ENCODE measurements at regions not wholly inside any gene's neighbourhood (a gene's known extent, or its start where the extent isn't known, plus 50 kb on each side); places are given as distances from the start of the nearest gene placed in this dataset.
"Not testable (repeated sequence)": the region's sequence is repeated elsewhere in the genome, so short reads cannot be mapped to it uniquely, and the experiment has no call there.

DNA sequence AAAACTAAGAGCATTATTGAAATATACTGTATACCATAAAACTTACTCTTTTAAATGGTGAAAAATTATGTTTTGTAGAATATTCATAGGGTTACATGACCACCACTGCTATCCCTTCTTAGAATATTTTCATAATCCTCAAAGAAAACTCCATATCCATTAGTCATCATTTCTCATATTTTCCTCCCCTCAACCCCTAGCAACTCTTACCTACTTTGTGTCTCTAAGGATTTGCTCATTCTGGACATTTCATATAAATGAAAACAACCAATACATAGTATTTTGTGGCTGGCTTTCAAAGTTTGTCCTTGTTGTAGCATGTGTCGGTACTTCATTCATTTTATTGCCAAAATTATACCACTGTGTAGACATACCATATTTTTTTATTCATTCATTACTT is 863.8 kb downstream of the KCNA4 start:
- peak; percentile 58 for DNase-seq

DNA sequence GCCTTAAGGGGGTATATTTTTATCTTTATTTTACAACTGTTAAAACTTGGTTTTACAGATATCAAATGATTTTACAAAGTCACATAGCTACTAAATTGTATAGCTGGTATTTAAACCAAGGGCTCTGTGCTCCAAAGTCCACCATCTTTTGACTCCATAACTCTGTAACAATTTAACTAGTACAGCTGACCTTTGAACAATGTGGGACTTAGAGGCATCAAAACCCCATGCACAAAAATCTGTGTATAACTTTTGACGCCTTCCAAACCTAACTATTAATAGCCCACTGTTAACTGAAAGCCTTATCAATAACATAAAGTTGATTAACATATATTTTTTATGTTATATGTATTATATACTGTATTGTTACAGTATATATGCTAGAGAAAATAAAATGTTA is 874.3 kb downstream of the KCNA4 start:
- not testable (repeated sequence) for DNase-seq

DNA sequence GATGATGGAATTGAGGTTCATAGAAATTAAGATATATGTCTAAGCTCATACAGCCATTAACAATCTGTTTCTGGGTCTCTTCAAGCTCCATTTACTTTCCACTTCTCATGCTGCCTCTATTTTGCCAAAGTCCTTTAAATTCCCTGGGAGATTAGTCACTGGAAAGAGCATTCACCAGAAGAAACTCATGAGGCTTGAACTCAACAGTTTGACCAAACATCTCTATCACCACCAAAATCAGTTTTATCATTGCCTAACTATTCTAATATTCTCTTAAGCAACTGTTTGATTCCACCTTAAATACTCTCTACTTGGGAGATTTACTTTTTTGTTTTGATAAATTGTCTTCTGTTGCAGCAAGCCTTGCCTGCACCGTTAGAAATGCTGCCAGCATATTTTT is 881.3 kb downstream of the KCNA4 start:
- DNase-seq: peak; percentile 82

DNA sequence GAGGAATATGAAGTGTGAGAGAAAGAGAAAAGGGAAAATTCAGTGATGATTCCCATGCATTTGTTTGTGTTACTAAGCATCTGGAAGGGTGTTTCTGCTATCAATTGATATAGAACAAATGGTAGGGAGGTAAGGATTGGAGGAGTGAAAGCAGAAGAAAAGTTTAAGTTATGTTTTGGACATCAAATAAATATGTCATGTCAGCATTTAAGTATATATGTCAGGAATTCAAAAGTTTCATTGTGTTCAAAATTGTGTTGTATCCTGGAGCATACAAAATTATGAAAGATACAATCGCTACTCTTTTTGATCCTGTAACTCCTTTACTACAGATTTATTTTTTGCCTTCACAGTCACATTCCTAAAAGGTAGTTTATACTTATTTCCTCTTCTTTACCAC is 885.8 kb downstream of the KCNA4 start:
- no peak for DNase-seq

DNA sequence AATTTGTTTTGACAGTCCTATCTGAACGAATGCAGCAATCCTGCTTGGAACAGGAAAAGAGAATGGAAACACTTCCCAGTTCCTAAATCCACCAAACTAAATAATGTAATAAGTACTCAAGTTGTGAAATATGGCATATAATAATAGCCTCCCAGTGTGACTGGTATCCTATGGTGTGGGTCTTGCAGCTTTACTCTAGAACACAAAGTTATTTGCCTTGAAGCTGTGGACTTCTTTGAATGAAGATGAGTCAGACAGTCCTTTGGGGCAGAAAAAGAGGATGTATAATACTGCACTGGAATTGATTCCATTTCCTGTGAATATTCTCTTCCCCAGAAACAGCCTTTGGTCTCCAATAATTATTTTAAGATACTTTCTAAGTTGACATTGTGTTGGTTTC is 887.0 kb downstream of the KCNA4 start:
- peak; percentile 73 for DNase-seq

DNA sequence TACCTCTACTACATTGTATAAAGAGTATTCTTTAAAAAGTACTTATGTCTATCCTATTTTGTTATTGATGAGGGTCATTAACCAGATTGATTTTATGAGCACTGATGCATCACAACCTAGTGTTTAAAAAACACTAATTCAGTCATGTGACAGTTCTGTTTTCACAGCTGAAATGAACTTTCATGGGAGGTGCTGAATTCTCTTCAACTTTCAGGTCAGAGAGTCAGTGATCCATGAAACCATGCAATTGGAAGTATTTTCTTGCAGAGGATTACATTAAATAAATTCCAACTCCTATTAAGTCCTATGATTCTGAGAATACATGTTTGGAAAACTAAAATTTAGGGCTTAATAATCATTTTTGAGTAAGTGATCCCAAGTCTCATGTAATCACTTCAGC is 889.4 kb downstream of the KCNA4 start:
- no peak for DNase-seq

DNA sequence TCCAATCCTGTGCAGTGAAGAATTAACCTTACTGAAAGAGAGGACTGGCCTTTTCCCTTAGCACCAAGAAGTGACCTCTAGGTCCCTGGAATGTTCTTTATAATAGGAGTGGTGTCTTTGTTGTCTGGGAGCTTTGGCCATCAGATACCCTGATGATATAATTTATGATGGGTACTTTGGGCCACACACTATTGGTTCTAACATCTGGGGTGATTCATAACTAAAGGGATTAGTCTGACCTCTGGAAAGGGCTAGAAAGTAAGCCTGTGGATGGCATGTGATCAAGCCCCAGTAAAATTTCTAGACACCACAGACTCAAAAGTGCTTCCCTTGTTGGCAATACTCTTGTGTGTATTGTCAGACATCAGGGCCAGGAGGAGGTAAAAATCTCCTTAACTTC is 891.2 kb downstream of the KCNA4 start:
- no peak for DNase-seq

DNA sequence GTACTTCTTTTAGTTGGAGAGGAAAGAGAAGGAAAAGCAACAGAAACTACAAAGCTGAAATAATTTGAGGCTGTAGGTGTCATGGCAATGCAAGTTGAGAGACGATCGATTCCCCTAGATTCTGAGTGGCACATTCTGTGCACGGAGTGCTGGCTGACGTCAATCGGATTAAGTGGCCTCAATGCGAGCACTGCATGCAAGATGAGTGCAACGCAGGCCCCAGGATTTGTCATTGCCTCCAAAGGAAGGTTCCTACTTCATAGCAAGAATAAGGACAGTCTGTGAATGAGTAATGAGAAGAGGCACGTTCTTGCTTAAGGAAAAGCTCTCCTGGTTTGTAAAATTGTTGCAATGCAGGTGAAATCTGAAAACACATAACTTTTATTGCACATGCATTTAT is 892.4 kb downstream of the KCNA4 start:
- DNase-seq: no peak

DNA sequence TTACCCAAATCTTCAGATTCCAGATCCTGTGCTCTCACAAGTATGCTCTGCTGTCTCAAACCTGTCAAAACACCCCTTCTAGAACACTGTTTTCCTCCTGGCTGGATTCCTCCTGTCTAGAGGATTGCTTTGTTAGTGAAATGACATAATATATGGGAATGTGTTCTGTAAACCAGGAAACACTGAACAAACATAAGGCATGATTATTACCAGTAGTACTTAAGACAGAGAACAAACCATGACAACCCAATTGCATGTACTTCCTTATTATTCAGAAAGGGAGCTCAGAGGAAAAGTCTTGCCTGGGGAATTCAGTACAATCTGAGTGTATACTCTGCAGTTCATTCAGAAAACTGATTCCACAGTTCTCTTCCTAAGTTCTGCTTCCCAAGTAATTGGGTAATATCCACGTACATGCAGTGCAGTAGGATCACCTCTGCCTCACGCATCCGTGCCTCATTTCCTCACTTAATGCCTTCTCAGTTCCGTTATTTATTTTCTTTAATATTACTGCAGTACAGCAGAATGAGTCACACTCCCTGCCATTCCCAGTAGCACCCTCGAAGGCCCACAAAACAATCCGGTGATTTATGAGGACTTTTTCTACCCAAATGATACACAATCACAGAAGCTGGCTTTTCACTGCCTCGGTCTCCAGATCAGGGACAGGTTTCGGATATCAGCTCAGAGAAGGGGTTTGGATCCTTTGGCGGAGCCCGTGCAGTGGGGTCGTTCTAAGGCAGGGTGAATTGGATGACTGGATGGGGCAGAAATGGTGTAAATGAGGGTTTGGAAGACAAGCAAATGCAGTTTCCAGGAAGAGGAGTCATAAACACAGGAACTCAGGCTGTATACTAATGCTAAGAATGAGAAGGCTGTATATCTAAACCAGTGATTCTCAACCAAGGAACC is 896.9 kb downstream of the KCNA4 start:
- DNase-seq: peak; percentile 85

DNA sequence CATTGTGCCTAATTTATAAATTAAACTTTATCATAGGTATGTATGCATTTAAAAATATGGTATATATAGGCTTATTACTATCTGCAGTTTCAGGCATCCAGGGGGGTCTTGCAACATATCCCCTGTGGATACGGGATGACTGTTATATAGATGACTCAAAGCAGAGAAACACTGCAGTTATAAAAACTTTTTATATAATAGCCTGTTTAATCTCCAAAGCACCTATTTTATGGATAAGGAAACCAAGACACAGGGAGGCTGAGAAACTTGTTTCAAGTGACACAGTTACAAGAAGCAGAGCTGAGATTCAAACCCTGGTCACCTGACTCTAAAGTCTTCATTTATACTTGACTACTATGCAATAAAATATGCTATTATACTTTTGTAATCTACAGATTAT is 897.7 kb downstream of the KCNA4 start:
- DNase-seq: peak; percentile 62

DNA sequence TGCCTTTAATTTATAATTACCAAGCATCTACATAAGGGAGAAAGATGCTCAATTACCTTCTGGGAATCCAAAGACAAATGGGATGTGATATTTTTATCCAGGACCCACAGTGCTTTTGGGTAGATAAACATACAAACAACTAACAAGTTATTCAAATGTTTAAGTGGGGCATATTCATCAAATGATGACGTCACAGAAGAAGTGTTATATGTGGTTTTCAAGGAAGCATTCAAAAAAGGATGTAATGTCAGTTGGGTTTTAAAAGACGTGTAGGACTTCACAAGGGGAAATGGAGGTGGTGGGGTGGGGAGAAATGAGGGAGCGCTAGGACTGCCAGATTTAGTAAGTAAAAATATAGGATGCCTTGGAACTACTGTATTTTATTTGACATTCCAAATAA is 915.9 kb downstream of the KCNA4 start:
- DNase-seq: no peak

DNA sequence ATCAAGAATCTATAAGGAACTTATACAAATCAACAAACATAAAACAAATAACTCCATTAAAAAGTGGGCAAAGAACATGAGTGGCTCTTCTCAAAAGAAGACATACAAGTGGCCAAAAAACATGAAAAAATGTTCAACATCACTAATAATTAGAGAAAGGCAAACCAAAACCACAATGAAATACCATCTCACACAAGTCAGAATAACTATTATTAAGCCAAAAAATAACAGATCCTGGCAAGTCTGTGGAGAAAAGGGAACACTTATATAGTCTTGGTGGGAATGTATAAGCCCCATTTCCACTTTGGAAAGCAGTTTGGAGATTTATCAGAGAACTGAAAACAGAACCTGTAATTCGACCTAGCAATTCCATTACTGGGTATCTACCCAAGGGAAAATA is 921.0 kb downstream of the KCNA4 start:
- DNase-seq: peak; percentile 21

DNA sequence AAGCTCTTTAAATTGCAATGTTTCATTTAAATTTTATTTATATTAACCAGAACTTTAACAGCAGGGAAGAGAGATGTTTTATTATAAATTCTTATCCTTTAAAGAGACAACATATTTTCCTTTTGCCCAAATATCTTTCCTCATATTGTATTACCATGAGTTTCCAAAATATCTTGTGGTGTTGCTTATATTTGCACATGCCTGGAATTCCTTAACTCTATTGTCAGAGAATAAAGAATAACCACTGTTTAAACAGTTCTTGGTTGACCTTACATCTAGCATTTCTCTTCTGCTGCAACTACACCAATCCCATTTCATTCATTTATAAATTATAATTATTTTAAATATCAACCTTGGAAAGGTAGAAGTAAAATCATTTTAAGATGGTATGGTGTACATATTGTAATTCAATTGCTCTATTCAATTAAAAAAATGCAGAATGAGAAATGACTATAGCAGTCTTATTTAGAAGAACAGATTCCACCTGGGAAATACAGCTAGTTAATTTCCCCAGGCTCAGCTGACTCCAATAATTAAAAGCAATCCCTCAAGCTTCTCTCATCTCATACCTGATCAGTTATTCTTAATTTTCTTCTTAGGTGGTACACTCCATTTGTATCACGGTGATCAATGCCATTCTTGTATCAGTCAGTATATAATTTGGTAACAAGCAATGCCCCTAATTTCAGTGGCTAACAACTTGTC is 923.3 kb downstream of the KCNA4 start:
- DNase-seq: peak; percentile 66

DNA sequence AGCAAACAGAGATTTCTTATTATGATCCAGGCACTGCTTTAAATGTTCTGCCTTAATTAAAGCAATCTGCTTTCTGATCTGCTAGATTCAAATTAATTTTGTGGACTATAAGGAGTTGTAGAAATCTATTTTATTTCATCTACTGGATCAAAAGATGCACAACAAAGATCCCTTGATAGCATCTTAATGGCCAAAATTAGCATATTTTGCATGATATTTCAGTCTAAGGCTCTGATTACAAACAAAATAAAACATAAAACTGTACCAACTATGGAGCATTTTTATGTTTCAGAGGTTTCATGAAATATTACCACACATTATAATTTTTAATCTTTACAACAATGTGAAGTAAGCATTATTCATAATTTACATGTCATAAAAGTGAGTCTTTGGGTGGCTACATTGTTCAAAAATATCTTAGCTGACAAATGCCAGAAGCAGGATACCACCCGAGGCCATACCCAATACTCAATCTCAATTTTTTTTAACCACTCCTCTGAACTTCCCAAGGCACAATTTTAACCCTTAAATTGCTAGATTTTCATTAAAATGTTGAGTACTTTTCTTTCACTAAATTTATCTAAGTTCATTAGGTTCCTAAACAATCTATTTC is 929.5 kb downstream of the KCNA4 start:
- no peak for DNase-seq

DNA sequence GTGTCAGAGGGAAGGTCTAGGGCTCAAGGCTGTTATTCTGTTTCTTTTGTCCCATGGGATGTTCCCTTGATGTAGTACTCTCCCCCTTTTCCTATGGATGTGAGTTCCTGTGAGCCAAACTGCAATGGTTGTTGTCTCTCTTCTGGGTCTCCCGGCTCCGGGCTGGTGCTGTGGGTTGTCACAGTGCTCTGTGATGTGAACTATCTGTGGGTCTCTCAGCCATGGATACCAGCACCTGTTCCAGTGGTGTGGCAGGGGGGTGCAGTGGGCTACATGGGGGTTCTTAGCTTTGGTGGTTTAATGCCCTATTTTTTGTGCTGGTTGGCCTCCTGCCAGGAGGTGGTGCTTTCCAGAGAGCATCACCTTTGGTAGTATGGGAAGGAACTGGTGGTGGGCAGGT is 941.1 kb downstream of the KCNA4 start:
- no peak for DNase-seq

DNA sequence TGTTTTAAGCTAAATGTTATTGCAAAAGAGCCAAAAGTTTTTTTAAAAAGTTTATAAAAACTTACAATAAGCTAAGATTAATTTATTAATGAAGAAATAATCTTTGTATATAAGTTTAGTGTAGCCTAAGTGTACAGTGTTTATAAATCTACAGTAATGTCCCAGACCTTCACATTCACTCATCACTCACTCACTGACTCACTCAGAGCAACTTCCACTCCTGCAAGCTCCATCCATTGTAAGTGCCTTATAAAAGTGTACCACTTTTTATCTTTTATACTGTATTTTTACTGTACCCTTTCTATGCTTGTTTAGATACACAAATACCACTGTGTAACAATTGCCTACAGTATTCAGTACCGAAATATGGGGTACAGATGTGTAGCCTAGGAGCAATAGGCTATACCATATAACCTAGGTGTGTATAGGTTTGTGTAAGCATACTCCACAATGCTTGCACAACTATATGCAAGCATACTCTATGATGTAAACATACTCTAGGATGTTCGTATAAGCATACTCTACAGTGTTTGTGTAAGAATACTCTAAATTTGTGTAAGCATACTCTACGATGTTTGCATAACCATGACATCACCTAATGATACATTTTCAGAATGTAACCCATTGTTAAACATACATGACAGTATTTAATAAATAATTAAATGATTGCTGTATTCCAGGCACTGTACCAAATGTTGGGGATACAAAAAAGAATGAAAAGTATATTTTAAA is 953.0 kb downstream of the KCNA4 start:
- peak; percentile 1 for DNase-seq

DNA sequence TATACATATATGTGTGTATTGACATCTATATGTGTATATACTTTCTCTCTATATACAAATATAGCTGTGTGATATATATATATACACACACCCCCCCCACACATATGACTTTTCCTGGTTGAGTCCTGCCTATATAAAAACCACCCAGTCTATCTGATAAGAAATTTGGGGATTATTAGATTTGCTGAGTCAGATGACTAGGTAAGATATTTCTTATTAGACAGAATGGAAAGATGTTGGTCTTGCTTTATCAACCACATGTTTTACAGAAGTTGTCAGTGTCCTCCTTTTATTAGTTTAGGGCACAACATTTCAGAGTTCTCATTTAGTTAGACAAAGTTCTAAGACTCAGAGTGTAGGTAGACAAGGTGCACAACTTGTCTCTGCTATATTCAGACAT is 953.3 kb downstream of the METTL15 start:
- no peak for DNase-seq

DNA sequence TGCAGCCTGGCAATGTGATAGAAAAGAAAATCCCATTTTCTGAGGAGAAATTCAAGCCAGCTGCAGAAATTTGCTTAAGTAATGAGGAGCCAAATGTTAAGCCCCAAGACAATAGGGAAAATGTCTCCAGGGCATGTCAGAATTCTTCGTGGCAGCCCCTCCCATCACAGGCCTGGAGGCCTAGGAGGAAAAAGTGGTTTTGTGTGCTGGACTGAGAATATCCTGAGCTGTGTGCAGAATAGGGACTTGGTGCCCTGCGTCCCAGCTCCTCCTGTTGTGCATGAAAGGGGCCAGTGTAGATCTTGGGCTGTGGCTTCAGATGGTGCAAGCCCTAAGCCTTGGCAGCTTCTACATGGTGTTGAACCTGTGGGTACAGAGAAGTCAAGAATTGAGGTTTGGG is 948.3 kb downstream of the METTL15 start:
- not testable (repeated sequence) for DNase-seq

DNA sequence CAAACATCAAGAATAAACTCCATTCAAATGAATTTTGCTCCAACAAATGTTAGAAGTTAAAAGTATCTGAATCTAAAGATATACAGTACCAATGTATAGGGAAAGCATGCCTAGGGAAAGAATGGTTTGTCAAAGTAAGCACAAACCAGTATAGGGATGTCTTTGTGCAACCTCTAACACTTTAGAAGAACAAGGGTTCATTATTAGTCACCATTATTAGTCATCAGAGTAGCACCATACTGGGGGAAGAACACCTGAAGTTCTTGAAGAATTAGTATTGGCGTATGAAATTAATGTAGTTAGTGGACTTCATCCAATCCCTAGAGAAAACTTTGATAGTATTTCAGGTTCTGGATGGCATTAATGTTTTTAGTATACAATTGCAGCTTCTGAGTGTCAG is 943.7 kb downstream of the METTL15 start:
- no peak for DNase-seq

DNA sequence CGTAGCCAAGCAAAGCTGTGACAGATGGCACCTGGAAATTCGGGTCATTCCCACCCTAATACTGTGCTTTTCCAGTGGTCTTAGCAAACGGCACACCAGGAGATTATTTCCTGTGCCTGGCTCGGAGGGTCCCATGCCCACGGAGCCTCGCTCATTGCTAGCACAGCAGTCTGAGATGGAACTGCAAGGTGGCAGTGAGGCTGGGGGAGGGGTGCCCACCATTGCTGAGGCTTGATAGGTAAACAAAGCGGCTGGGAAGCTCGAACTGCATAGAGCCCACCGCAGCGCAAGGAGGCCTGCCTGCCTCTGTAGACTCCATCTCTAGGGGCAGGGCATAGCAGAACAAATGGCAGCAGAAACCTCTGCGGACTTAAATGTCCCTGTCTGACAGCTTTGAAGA is 942.8 kb downstream of the METTL15 start:
- not testable (repeated sequence) for DNase-seq

DNA sequence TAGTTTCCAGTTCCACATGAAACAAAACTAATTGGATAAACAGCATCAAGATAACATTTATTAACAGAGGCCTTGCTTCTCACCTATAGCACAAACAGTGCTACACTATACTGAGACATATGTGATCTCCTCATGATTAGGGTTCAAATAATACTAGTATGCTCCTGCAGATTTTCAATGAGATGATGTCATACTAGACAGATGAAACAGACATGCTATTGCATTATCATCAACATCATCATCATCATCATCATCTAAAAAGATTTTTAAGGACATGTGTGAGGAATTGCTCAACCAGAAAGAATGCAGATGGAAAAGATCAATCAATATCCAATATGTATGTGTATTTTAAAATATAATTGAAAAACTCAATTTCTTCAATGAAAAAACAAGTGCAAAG is 932.3 kb downstream of the METTL15 start:
- DNase-seq: no peak

DNA sequence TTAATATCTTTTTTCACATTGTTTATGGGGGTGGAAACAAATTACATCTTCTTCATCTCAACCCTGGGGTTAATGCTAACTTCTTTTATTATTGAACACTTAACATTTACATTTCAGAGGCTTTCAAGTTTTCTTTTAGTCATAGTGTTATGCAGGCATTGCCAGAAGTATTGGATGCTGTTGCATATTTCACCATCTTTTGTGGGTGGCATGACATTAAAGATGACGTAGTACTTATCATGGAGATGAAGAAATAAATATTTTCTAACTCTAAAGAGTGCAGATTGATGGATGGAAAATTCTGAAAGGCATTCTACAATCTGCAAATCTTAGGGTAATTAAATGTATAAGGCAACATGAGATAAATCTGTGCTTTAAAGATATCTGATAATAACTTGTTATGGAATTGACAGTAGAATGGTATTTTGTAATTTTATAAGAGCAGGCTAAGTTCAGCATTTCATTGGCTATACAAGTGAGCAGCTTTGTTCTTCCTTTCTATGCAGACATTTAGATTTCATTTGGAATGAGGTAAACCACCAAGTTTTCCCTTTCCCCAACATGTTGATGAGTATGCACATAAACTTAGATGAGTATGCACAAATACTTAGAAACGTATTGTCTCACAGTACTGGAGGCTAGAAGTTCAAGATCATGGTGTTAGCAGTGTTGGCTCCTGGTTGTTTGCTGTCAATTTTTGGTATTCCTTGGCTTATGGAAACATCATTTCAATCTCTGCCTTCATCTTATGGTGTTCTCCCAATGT is 924.4 kb downstream of the METTL15 start:
- no peak for DNase-seq
